ENCODE measurements at regions not wholly inside any gene's neighbourhood (a gene's known extent, or its start where the extent isn't known, plus 50 kb on each side); places are given as distances from the start of the nearest gene placed in this dataset.

DNA sequence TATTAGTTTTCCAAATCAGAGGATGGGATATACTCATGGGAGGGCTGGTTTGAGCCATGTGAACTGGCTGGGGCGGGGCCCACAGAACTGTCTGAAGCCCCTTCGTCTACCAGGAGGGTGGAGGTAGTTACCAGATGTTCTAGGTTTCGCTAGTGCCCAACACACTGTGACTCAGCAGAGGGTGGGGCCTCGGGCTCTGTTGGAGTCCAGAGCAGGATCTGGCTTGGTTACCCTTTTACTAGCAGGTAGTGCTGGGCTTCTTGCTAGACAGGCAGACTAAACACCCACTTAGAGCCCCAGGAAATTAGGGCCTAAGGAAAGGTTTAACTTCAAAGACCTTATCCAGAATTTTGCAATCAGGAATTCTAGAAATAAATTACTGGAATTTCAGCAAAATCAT is 56.2 kb upstream of the CHRDL1 start:
- no peak overlapping the region for H3K27ac Mint-ChIP-seq

DNA sequence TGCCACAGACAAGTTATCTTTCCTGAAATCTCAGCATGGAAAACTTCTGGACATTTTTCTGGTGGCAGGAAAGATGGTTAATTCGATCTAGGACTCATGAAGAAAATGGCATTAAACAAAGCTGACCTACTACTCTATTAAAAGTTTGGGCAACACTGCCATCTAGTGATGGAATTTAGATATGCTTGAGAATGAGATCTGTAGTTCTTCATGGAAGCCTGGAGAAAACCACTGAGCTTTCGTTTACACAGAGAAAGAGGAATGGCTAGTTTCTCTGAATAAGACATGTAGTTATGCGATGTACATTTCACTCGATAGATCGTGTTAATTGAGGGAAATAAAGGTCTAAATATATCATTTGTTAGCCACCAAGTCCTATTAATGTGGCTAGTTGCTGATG is 51.7 kb upstream of the CHRDL1 start:
- no peaks in the 10 kb centered on the region for H3K27me3 ChIP-seq (replicated peaks in 1 of 2; ENCODE audit: control insufficient read depth in 2 of 2, extremely low read depth in 1 of 2, insufficient read depth in 2 of 2, low read length in 1 of 2)
- H3K9me3 Mint-ChIP-seq: no peaks in the 10 kb centered on the region
- H3K36me3 ChIP-seq (ENCODE audit: control insufficient read depth in 2 of 2, extremely low read depth in 1 of 2, insufficient read depth in 1 of 2, low read length in 1 of 2): no peaks in the 10 kb centered on the region
- WGBS (ENCODE audit: insufficient coverage): 40% methylated on average over 1 of the region's 5 CpGs
- H3K4me1 Mint-ChIP-seq: no peaks in the 10 kb centered on the region
- ChIA-PET CTCF (interaction anchor here (0.7 to 2.0 kb wide), 12 partner anchors 9 to 692 kb away, joined by 3 to 9 read pairs (median 4); no protein-coding TSS in a partner anchor), POLR2A (no interaction called here)
- H3K9me3 ChIP-seq: no peaks in the 10 kb centered on the region
- DNase-seq (peak in 2 of 35 experiments; percentile 1 to 61), ATAC-seq (replicated peaks in 1 of 4) (peak in 2 of 4 experiments; percentile 51 to 53)
- peaks cover 0 to 16% of the 10 kb centered on the region in 2 donors for H3K27me3 Mint-ChIP-seq
- H3K4me1 ChIP-seq (ENCODE audit: control insufficient read depth in 1 of 2, extremely low read depth in 1 of 2, insufficient read depth in 2 of 2, low read length in 2 of 2): no peaks in the 10 kb centered on the region
- no peak overlapping the region for H3K27ac Mint-ChIP-seq
- no peak overlapping the region for H3K4me3 Mint-ChIP-seq
- H3K4me3 ChIP-seq (ENCODE audit: control insufficient read depth in 1 of 2, extremely low read depth in 1 of 2, low read length in 1 of 2): no peak overlapping the region
- H3K27ac ChIP-seq (ENCODE audit: low read length): no peak overlapping the region
- no peaks in the 10 kb centered on the region for H3K36me3 Mint-ChIP-seq

More for the DNA sequence above, 56.2 kb upstream of the CHRDL1 start:
- ChIA-PET POLR2A (no interaction called here), CTCF (no interaction called here)
- Histone ChIP-seq H3K4me1 (ENCODE audit: control insufficient read depth in 1 of 2, extremely low read depth in 1 of 2, insufficient read depth in 2 of 2, low read length in 2 of 2) (no peaks in the 10 kb centered on the region), H3K4me3 (ENCODE audit: control insufficient read depth in 1 of 2, extremely low read depth in 1 of 2, low read length in 1 of 2) (no peak overlapping the region), H3K9me3 (no peaks in the 10 kb centered on the region), H3K36me3 (ENCODE audit: control insufficient read depth in 2 of 2, extremely low read depth in 1 of 2, insufficient read depth in 1 of 2, low read length in 1 of 2) (no peaks in the 10 kb centered on the region), H3K27me3 (replicated peaks in 1 of 2; ENCODE audit: control insufficient read depth in 2 of 2, extremely low read depth in 1 of 2, insufficient read depth in 2 of 2, low read length in 1 of 2) (no peaks in the 10 kb centered on the region), H3K27ac (ENCODE audit: low read length) (no peak overlapping the region)
- H3K9me3 Mint-ChIP-seq: no peaks in the 10 kb centered on the region
- no peaks in the 10 kb centered on the region for H3K4me1 Mint-ChIP-seq
- no peak for DNase-seq
- ATAC-seq (replicated peaks in 1 of 4): no peak
- H3K36me3 Mint-ChIP-seq: no peaks in the 10 kb centered on the region
- 90% methylated on average over 2 of the region's 4 CpGs for WGBS (ENCODE audit: insufficient coverage)
- no peak overlapping the region for H3K4me3 Mint-ChIP-seq
- peaks cover 0 to 28% of the 10 kb centered on the region in 2 donors for H3K27me3 Mint-ChIP-seq

DNA sequence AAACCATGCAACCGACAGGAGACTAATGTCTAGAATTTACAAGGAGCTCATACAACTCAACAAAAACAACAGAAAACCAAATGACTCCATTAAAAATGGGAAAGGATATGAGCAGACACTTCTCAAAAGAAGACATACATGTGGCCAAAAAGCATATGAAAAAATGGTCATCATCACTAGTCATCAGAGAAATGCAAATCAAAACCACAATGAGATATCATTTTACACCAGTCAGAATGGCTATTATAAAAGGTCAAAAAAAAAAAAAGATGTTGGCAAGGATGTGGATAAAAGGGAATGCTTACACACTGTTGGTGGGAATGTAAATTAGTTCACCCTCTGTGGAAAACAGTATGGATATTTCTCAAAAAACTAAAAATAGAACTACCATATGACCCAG is 50.5 kb upstream of the CHRDL1 start:
- H3K9me3 ChIP-seq: no peaks in the 10 kb centered on the region
- H3K27ac Mint-ChIP-seq: no peak overlapping the region
- no peaks in the 10 kb centered on the region for H3K36me3 Mint-ChIP-seq
- no peaks in the 10 kb centered on the region for H3K4me1 Mint-ChIP-seq
- peaks cover 0 to 16% of the 10 kb centered on the region in 2 donors for H3K27me3 Mint-ChIP-seq
- H3K9me3 Mint-ChIP-seq: no peaks in the 10 kb centered on the region
- H3K4me3 Mint-ChIP-seq: no peak overlapping the region
- POLR2A ChIA-PET: no interaction called here
- no peak for DNase-seq
- H3K36me3 ChIP-seq (ENCODE audit: control insufficient read depth in 2 of 2, extremely low read depth in 1 of 2, insufficient read depth in 1 of 2, low read length in 1 of 2): no peaks in the 10 kb centered on the region
- no peaks in the 10 kb centered on the region for H3K4me1 ChIP-seq (ENCODE audit: control insufficient read depth in 1 of 2, extremely low read depth in 1 of 2, insufficient read depth in 2 of 2, low read length in 2 of 2)
- no peak overlapping the region for H3K27ac ChIP-seq (ENCODE audit: low read length)
- no peaks in the 10 kb centered on the region for H3K27me3 ChIP-seq (replicated peaks in 1 of 2; ENCODE audit: control insufficient read depth in 2 of 2, extremely low read depth in 1 of 2, insufficient read depth in 2 of 2, low read length in 1 of 2)
- no CpG with 5 or more reads among the region's 1 CpG for WGBS (ENCODE audit: insufficient coverage)
- CTCF ChIA-PET: interaction anchor here in 1 of 2 donors (0.7 to 2.0 kb wide), 4 partner anchors 10 to 680 kb away, joined by 3 to 9 read pairs (median 6); no protein-coding TSS in a partner anchor
- no peak for ATAC-seq (replicated peaks in 1 of 4)
- no peak overlapping the region for H3K4me3 ChIP-seq (ENCODE audit: control insufficient read depth in 1 of 2, extremely low read depth in 1 of 2, low read length in 1 of 2)

Data from T-cell (primary cell).